ENCODE measurements at regions not wholly inside any gene's neighbourhood (a gene's known extent, or its start where the extent isn't known, plus 50 kb on each side); places are given as distances from the start of the nearest gene placed in this dataset.
A peak's percentile ranks its signal among the peaks of the same experiment; 100 is the strongest.

DNA sequence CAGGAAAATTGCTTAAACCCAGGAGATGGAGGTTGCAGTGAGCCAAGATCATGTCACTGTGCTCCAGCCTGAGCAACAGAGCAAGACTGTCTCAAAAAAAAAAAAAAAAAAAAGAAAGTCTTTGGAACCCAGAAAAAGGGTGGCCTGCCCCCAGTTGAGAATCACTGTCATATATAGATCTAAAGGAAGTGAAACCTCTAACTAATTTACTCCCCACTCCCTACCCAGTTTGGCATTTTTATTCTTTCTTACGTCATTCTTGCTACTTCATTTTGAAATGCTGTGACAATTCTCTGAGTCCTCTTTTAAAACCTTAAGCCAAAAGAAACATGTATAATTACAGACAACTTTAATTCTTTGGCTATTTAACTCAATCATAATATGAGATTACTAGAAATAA is 254.8 kb downstream of the CDC5L start:
- TF ChIP-seq, protein P1, sequence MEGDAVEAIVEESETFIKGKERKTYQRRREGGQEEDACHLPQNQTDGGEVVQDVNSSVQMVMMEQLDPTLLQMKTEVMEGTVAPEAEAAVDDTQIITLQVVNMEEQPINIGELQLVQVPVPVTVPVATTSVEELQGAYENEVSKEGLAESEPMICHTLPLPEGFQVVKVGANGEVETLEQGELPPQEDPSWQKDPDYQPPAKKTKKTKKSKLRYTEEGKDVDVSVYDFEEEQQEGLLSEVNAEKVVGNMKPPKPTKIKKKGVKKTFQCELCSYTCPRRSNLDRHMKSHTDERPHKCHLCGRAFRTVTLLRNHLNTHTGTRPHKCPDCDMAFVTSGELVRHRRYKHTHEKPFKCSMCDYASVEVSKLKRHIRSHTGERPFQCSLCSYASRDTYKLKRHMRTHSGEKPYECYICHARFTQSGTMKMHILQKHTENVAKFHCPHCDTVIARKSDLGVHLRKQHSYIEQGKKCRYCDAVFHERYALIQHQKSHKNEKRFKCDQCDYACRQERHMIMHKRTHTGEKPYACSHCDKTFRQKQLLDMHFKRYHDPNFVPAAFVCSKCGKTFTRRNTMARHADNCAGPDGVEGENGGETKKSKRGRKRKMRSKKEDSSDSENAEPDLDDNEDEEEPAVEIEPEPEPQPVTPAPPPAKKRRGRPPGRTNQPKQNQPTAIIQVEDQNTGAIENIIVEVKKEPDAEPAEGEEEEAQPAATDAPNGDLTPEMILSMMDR (IDR thresholded peaks at IDR 0.05; ENCODE audit: extremely low read depth, low read depth, low read length), result no peak
- H4K20me1 ChIP-seq (ENCODE audit: insufficient read depth, low read length), result no peaks in the 10 kb centered on the region
- no peaks in the 10 kb centered on the region for H3K9me3 ChIP-seq (ENCODE audit: low read depth, low read length)
- peaks cover 18% of the 10 kb centered on the region for H3K4me1 ChIP-seq (ENCODE audit: insufficient read depth, low read length)
- no peak overlapping the region for H3K4me3 ChIP-seq (ENCODE audit: insufficient read depth, low read length)
- H3K27ac ChIP-seq (ENCODE audit: low read depth, low read length), result peak overlapping the region; percentile 78
- no peaks in the 10 kb centered on the region for H3K79me2 ChIP-seq (ENCODE audit: insufficient read depth, low read length)
- no peaks in the 10 kb centered on the region for H3K36me3 ChIP-seq (ENCODE audit: insufficient read depth, low read length)
- peak overlapping the region; percentile 57 for H3K4me2 ChIP-seq (ENCODE audit: insufficient read depth, low read length)
- H3K27me3 ChIP-seq (ENCODE audit: insufficient read depth, low read length), result no peaks in the 10 kb centered on the region
- DNase-seq (ENCODE audit: insufficient read length, low spot score, missing footprints), result no peak
- H2AFZ ChIP-seq (ENCODE audit: low read length), result no peak overlapping the region

DNA sequence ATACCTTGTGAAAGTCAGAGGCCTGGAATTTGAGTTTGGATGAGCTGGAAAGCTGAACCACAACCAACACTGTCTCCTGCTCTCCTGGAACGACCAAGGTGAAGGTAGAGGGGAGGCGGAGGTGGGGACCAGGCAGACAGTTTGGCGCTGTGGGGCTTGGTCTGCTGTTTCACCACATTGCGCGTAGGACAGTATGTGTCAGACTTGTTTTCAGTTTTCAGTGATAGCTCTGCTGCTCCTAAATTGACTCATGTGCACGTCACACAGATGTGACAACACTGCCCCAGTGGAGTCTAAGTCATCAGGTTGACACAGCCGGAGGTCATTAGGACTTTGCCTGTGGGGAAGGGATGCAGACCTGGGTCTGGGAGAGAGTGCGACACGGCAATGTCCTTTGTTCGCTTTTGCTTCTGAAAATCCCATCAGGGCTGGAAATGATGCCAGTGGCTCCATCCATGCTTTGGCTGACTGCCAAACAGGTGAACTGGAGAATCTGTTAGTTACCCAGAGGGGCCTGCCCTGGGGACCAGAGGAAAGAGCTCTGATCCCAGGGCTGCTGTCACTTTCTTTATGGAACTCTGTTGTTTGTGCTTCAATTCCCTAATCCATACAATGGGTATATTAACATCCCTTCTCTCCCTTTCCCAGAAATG is 255.5 kb downstream of the CDC5L start:
- Histone ChIP-seq H3K4me3 (ENCODE audit: insufficient read depth, low read length) (no peak overlapping the region), H3K79me2 (ENCODE audit: insufficient read depth, low read length) (no peaks in the 10 kb centered on the region), H3K4me1 (ENCODE audit: insufficient read depth, low read length) (peaks cover 18% of the 10 kb centered on the region), H3K36me3 (ENCODE audit: insufficient read depth, low read length) (no peaks in the 10 kb centered on the region), H4K20me1 (ENCODE audit: insufficient read depth, low read length) (no peaks in the 10 kb centered on the region), H3K4me2 (ENCODE audit: insufficient read depth, low read length) (peak overlapping the region; percentile 57), H3K27ac (ENCODE audit: low read depth, low read length) (peak overlapping the region; percentile 78), H3K9me3 (ENCODE audit: low read depth, low read length) (no peaks in the 10 kb centered on the region), H2AFZ (ENCODE audit: low read length) (peak overlapping the region; percentile 17), H3K27me3 (ENCODE audit: insufficient read depth, low read length) (no peaks in the 10 kb centered on the region)
- DNase-seq (ENCODE audit: insufficient read length, low spot score, missing footprints), result no peak
- TF ChIP-seq, protein P1 (IDR thresholded peaks at IDR 0.05; ENCODE audit: extremely low read depth, low read depth, low read length), result no peak

DNA sequence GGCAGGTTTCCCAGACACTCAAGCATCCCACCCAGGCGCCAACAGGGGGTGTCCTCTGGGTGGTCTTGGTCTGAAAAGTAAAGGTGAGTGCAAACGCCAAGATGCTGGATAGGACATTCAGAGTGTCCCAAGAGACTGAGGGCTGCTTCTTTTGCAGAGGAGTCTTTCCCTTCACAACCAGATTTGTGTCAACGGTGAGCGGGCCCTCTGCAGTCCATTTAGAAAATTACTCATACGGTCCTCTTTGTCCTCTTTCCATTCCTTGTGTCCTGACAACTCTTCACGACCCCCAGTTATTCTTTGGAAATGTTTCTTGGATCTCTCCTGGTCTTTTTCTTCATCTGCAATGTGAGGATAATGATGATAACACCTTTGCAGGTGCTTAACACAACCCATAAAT is 257.8 kb downstream of the CDC5L start:
- no peak for DNase-seq (ENCODE audit: insufficient read length, low spot score, missing footprints)
- no peaks in the 10 kb centered on the region for H4K20me1 ChIP-seq (ENCODE audit: insufficient read depth, low read length)
- H3K4me1 ChIP-seq (ENCODE audit: insufficient read depth, low read length), result peaks cover 29% of the 10 kb centered on the region
- H3K9me3 ChIP-seq (ENCODE audit: low read depth, low read length), result no peaks in the 10 kb centered on the region
- TF ChIP-seq, protein P1 (IDR thresholded peaks at IDR 0.05; ENCODE audit: extremely low read depth, low read depth, low read length), result peak; percentile 18
- H3K79me2 ChIP-seq (ENCODE audit: insufficient read depth, low read length), result no peaks in the 10 kb centered on the region
- H3K27ac ChIP-seq (ENCODE audit: low read depth, low read length), result no peak overlapping the region
- no peaks in the 10 kb centered on the region for H3K27me3 ChIP-seq (ENCODE audit: insufficient read depth, low read length)
- H3K36me3 ChIP-seq (ENCODE audit: insufficient read depth, low read length), result no peaks in the 10 kb centered on the region
- no peak overlapping the region for H3K4me2 ChIP-seq (ENCODE audit: insufficient read depth, low read length)
- H3K4me3 ChIP-seq (ENCODE audit: insufficient read depth, low read length), result no peak overlapping the region
- H2AFZ ChIP-seq (ENCODE audit: low read length), result no peak overlapping the region

DNA sequence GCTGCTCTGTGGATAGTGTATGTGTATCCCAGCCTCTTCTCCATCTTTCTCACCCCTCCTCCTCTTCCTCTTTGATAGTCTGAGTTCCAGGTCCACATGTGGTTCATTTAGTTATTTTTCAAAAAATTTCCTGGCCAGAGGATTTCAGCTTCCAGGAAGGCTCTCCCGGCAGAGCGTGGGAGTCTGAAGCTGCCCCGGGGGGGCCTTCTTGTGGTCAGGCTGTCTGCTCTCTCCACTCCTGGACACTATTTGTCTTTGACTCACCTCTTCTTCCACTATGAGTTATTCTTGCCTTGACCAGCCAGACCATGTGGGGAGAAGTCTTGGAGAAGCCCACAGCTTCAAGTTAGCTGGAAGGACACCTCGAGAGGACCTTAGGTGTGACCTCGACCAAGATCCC is 258.8 kb downstream of the CDC5L start:
- peaks cover 35% of the 10 kb centered on the region for H3K4me1 ChIP-seq (ENCODE audit: insufficient read depth, low read length)
- DNase-seq (ENCODE audit: insufficient read length, low spot score, missing footprints), result peak; percentile 84
- no peaks in the 10 kb centered on the region for H3K36me3 ChIP-seq (ENCODE audit: insufficient read depth, low read length)
- peak overlapping the region; percentile 54 for H3K27ac ChIP-seq (ENCODE audit: low read depth, low read length)
- H2AFZ ChIP-seq (ENCODE audit: low read length), result no peak overlapping the region
- no peak overlapping the region for H3K4me2 ChIP-seq (ENCODE audit: insufficient read depth, low read length)
- H3K4me3 ChIP-seq (ENCODE audit: insufficient read depth, low read length), result no peak overlapping the region
- TF ChIP-seq, protein P1 (IDR thresholded peaks at IDR 0.05; ENCODE audit: extremely low read depth, low read depth, low read length), result no peak
- no peaks in the 10 kb centered on the region for H3K9me3 ChIP-seq (ENCODE audit: low read depth, low read length)
- H3K27me3 ChIP-seq (ENCODE audit: insufficient read depth, low read length), result no peaks in the 10 kb centered on the region
- no peaks in the 10 kb centered on the region for H4K20me1 ChIP-seq (ENCODE audit: insufficient read depth, low read length)
- H3K79me2 ChIP-seq (ENCODE audit: insufficient read depth, low read length), result no peaks in the 10 kb centered on the region

Measured in osteoblast (primary cell).